HEK293 (cell line): ENCODE measurements at regions not wholly inside any gene's neighbourhood (a gene's known extent, or its start where the extent isn't known, plus 50 kb on each side); places are given as distances from the start of the nearest gene placed in this dataset.

Source experiments
- KLF16 ChIP-seq: fragments of 450-650 bp; formaldehyde crosslinking; IDR thresholded peaks from 2 replicates; pipeline ENCODE4 v1.5.1; 2017; ENCODE audit warnings: missing biosample characterization, missing genetic modification characterization
- REPIN1 ChIP-seq: fragments of 450-650 bp; formaldehyde crosslinking; IDR thresholded peaks from 2 replicates; pipeline ENCODE4 v1.5.1; 2017; ENCODE audit warnings: missing biosample characterization, missing genetic modification characterization, low read depth
- SP7 ChIP-seq: fragments of 450-650 bp; formaldehyde crosslinking; IDR thresholded peaks from 2 replicates; pipeline ENCODE4 v1.5.1; 2016; ENCODE audit warnings: missing biosample characterization, missing genetic modification characterization
- YY1 ChIP-seq: fragments of 450-650 bp; formaldehyde crosslinking; IDR thresholded peaks from 2 replicates; pipeline ENCODE4 v1.5.1; 2018; ENCODE audit warnings: missing biosample characterization, missing genetic modification characterization
- ZNF121 ChIP-seq: fragments of 450-650 bp; formaldehyde crosslinking; IDR thresholded peaks from 2 replicates; pipeline ENCODE4 v1.5.1; 2016; ENCODE audit warnings: missing biosample characterization, missing genetic modification characterization
- ZNF146 ChIP-seq: fragments of 450-650 bp; formaldehyde crosslinking; IDR thresholded peaks from 2 replicates; pipeline ENCODE4 v1.5.1; 2016; ENCODE audit warnings: missing biosample characterization, missing genetic modification characterization
- ZNF274 ChIP-seq, 2 experiments: fragments of 200-500 bp in 1 of 2; fragments of 450-650 bp in 1 of 2; sonication (Bioruptor generic) in 1 of 2; formaldehyde crosslinking in 1 of 2; IDR thresholded peaks; 2 replicates each; pipeline versions ENCODE4 v1.5.1 to v1.6.1; 2014 to 2016; ENCODE audit warnings: borderline replicate concordance in 1 of 2, inconsistent platforms in 1 of 2, low read length in 1 of 2, missing biosample characterization in 1 of 2, missing genetic modification characterization in 1 of 2
- ZNF302 ChIP-seq: fragments of 450-650 bp; formaldehyde crosslinking; IDR thresholded peaks from 2 replicates; pipeline ENCODE4 v1.5.1; 2016; ENCODE audit warnings: missing biosample characterization, missing genetic modification characterization, low read depth
- TF ChIP-seq, protein P1 (sequence below): fragments of 450-650 bp; formaldehyde crosslinking; IDR thresholded peaks from 2 replicates; pipeline ENCODE4 v1.5.1; 2016; ENCODE audit warnings: missing biosample characterization, missing genetic modification characterization
- TF ChIP-seq, protein P2 (sequence below): fragments of 450-650 bp; formaldehyde crosslinking; IDR thresholded peaks from 2 replicates; pipeline ENCODE4 v1.5.1; 2016; ENCODE audit warnings: missing biosample characterization, missing genetic modification characterization, low read depth
- TF ChIP-seq, protein P3 (sequence below): fragments of 450-650 bp; formaldehyde crosslinking; IDR thresholded peaks from 2 replicates; pipeline ENCODE4 v1.5.1; 2016; ENCODE audit warnings: missing biosample characterization, missing genetic modification characterization

DNA sequence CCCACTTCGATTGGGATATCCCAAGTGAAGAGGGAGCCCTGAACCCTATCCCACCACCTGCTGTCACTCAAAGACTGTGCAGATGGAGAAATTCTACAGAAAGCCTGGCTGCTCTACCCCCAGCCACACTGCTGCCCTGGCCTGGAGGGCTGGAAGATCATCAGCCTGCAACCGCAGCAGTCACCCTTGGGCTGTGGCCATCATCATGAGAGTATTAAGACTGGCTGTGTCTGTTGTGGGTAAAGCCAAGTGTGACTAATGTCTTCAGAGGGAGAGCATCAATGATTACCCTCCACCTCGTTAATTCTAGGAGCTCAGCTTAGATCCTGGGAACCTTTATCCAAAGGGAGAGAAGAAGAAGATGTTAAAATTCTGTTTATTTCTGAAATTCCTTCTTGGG, 221.5 kb downstream of the TFCP2L1 start:
- TF ChIP-seq ZNF121 (tag by site-specific recombination): no peak
- TF ChIP-seq, protein P1, sequence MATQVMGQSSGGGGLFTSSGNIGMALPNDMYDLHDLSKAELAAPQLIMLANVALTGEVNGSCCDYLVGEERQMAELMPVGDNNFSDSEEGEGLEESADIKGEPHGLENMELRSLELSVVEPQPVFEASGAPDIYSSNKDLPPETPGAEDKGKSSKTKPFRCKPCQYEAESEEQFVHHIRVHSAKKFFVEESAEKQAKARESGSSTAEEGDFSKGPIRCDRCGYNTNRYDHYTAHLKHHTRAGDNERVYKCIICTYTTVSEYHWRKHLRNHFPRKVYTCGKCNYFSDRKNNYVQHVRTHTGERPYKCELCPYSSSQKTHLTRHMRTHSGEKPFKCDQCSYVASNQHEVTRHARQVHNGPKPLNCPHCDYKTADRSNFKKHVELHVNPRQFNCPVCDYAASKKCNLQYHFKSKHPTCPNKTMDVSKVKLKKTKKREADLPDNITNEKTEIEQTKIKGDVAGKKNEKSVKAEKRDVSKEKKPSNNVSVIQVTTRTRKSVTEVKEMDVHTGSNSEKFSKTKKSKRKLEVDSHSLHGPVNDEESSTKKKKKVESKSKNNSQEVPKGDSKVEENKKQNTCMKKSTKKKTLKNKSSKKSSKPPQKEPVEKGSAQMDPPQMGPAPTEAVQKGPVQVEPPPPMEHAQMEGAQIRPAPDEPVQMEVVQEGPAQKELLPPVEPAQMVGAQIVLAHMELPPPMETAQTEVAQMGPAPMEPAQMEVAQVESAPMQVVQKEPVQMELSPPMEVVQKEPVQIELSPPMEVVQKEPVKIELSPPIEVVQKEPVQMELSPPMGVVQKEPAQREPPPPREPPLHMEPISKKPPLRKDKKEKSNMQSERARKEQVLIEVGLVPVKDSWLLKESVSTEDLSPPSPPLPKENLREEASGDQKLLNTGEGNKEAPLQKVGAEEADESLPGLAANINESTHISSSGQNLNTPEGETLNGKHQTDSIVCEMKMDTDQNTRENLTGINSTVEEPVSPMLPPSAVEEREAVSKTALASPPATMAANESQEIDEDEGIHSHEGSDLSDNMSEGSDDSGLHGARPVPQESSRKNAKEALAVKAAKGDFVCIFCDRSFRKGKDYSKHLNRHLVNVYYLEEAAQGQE (tag by site-specific recombination): no peak
- no peak for TF ChIP-seq KLF16 (tag by site-specific recombination)
- TF ChIP-seq ZNF274 (IDR thresholded peaks at IDR 0.05; ENCODE audit: low read length): no peak
- TF ChIP-seq ZNF274 (tag by site-specific recombination; IDR thresholded peaks at IDR 0.05; ENCODE audit: borderline replicate concordance): no peak
- no peak for TF ChIP-seq REPIN1 (tag by site-specific recombination)
- TF ChIP-seq, protein P2, sequence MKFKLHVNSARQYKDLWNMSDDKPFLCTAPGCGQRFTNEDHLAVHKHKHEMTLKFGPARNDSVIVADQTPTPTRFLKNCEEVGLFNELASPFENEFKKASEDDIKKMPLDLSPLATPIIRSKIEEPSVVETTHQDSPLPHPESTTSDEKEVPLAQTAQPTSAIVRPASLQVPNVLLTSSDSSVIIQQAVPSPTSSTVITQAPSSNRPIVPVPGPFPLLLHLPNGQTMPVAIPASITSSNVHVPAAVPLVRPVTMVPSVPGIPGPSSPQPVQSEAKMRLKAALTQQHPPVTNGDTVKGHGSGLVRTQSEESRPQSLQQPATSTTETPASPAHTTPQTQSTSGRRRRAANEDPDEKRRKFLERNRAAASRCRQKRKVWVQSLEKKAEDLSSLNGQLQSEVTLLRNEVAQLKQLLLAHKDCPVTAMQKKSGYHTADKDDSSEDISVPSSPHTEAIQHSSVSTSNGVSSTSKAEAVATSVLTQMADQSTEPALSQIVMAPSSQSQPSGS (tag by site-specific recombination): no peak
- TF ChIP-seq ZNF302 (tag by site-specific recombination): no peak
- TF ChIP-seq SP7 (tag by site-specific recombination): no peak
- TF ChIP-seq ZNF146 (tag by site-specific recombination): no peak
- TF ChIP-seq, protein P3, sequence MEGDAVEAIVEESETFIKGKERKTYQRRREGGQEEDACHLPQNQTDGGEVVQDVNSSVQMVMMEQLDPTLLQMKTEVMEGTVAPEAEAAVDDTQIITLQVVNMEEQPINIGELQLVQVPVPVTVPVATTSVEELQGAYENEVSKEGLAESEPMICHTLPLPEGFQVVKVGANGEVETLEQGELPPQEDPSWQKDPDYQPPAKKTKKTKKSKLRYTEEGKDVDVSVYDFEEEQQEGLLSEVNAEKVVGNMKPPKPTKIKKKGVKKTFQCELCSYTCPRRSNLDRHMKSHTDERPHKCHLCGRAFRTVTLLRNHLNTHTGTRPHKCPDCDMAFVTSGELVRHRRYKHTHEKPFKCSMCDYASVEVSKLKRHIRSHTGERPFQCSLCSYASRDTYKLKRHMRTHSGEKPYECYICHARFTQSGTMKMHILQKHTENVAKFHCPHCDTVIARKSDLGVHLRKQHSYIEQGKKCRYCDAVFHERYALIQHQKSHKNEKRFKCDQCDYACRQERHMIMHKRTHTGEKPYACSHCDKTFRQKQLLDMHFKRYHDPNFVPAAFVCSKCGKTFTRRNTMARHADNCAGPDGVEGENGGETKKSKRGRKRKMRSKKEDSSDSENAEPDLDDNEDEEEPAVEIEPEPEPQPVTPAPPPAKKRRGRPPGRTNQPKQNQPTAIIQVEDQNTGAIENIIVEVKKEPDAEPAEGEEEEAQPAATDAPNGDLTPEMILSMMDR (tag by site-specific recombination): no peak
- no peak for TF ChIP-seq YY1 (tag by site-specific recombination)
